Mesendoderm (in vitro differentiated cells): ENCODE measurements at regions not wholly inside any gene's neighbourhood (a gene's known extent, or its start where the extent isn't known, plus 50 kb on each side); places are given as distances from the start of the nearest gene placed in this dataset.

Source experiments
- DNase-seq: peaks from one replicate; pipeline ENCODE4 v3.0.0; 2013
- H2AK5ac ChIP-seq: 2 replicates; pipeline ENCODE4 v1.6.1; 2013; ENCODE audit warnings: low read length, inconsistent platforms
- H2BK120ac ChIP-seq: 2 replicates; pipeline ENCODE4 v1.6.1; 2013; ENCODE audit warnings: low read depth, mild to moderate bottlenecking, low read length, moderate library complexity, mixed read lengths
- H2BK15ac ChIP-seq: replicated peaks from 2 replicates; pipeline ENCODE4 v1.6.1; 2013; ENCODE audit warnings: low read depth, mild to moderate bottlenecking, moderate library complexity
- H2BK5ac ChIP-seq: 2 replicates; pipeline ENCODE4 v1.6.1; 2013; ENCODE audit warnings: low read length, inconsistent platforms
- H3K18ac ChIP-seq: 2 replicates; pipeline ENCODE4 v1.6.1; 2013; ENCODE audit warnings: mild to moderate bottlenecking, low read length, mixed read lengths
- H3K23ac ChIP-seq: one replicate; pipeline ENCODE4 v1.6.1; 2013; ENCODE audit warnings: low read length
- H3K27ac ChIP-seq: 2 replicates; pipeline ENCODE4 v1.5.1; 2013; ENCODE audit warnings: low read depth, mild to moderate bottlenecking, inconsistent platforms, low read length, moderate library complexity
- H3K27me3 ChIP-seq: 2 replicates; pipeline ENCODE4 v1.6.1; 2013; ENCODE audit warnings: low read length, control low read depth, mild to moderate bottlenecking, inconsistent platforms; ENCODE audit not compliant: insufficient read depth, poor library complexity
- H3K36me3 ChIP-seq: 2 replicates; pipeline ENCODE4 v1.6.1; 2013; ENCODE audit warnings: low read length, inconsistent platforms; ENCODE audit not compliant: control insufficient read depth, insufficient read depth
- H3K4ac ChIP-seq: one replicate; pipeline ENCODE4 v1.6.1; 2013; ENCODE audit warnings: low read depth, mild to moderate bottlenecking, low read length, moderate library complexity
- H3K4me1 ChIP-seq: 2 replicates; pipeline ENCODE4 v1.6.1; 2013; ENCODE audit warnings: low read depth, low read length, inconsistent platforms; ENCODE audit not compliant: control insufficient read depth
- H3K4me2 ChIP-seq: 2 replicates; pipeline ENCODE4 v1.6.1; 2013; ENCODE audit warnings: low read length
- H3K4me3 ChIP-seq: 2 replicates; pipeline ENCODE4 v1.5.1; 2013; ENCODE audit warnings: mild to moderate bottlenecking, low read length
- H3K56ac ChIP-seq: one replicate; pipeline ENCODE4 v1.6.1; 2013; ENCODE audit warnings: low read length
- H3K79me1 ChIP-seq: 2 replicates; pipeline ENCODE4 v1.6.1; 2013; ENCODE audit warnings: low read length, inconsistent platforms
- H3K79me2 ChIP-seq: 2 replicates; pipeline ENCODE4 v1.6.1; 2013; ENCODE audit warnings: mild to moderate bottlenecking, low read length; ENCODE audit not compliant: control insufficient read depth, insufficient read depth
- H3K9ac ChIP-seq: 2 replicates; pipeline ENCODE4 v1.6.1; 2013; ENCODE audit warnings: low read length, inconsistent platforms
- H4K5ac ChIP-seq: one replicate; pipeline ENCODE4 v1.6.1; 2013; ENCODE audit warnings: low read length
- H4K8ac ChIP-seq: one replicate; pipeline ENCODE4 v1.6.1; 2013; ENCODE audit warnings: low read depth, mild to moderate bottlenecking, control low read depth, low read length, moderate library complexity
- WGBS: extraction: QIAGEN DNeasy Blood & Tissue Kit; methylation state at CpG from one replicate; pipeline ENCODE4 v1.1.7; 2013; ENCODE audit warnings: low lambda C conversion rate, missing lambda C conversion rate; ENCODE audit not compliant: insufficient coverage; ENCODE audit errors: extremely low coverage; 5-methylcytosine and 5-hydroxymethylcytosine counted together

DNA sequence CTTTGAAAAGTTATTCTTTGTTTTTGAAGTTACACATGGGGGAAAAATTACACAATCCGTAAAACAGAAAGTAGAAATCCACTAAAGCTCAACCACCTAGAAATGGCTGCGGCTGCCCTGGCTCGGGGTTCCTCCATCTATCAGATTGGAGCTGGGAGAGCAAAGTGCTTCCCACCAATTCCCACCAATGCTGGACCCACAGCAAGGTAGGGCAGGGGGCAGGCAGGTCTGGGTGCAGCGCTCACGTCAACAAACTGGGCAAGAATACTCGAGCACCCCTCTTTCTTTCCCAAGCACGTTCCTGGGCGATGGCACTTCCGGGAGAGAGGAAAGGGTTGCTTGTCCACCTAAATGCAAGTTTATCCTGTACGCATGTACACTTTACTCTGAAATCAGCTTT is 217.6 kb downstream of the NDUFA10 start:
- Histone ChIP-seq H3K9ac (no peak overlapping the region), H3K23ac (no peak overlapping the region), H2BK120ac (no peak overlapping the region), H3K56ac (no peak overlapping the region), H2BK5ac (no peak overlapping the region), H4K8ac (no peak overlapping the region), H3K79me1 (no peaks in the 10 kb centered on the region), H3K4me1 (no peaks in the 10 kb centered on the region), H3K36me3 (no peaks in the 10 kb centered on the region), H2BK15ac (no peak overlapping the region), H3K4me3 (no peak overlapping the region), H3K4ac (no peak overlapping the region), H3K18ac (no peak overlapping the region), H2AK5ac (no peak overlapping the region), H3K27ac (no peak overlapping the region), H3K27me3 (no peaks in the 10 kb centered on the region), H3K79me2 (no peaks in the 10 kb centered on the region), H4K5ac (no peak overlapping the region), H3K4me2 (no peak overlapping the region)
- DNase-seq: no peak
- WGBS: no CpG with 5 or more reads among the region's 10 CpGs

DNA sequence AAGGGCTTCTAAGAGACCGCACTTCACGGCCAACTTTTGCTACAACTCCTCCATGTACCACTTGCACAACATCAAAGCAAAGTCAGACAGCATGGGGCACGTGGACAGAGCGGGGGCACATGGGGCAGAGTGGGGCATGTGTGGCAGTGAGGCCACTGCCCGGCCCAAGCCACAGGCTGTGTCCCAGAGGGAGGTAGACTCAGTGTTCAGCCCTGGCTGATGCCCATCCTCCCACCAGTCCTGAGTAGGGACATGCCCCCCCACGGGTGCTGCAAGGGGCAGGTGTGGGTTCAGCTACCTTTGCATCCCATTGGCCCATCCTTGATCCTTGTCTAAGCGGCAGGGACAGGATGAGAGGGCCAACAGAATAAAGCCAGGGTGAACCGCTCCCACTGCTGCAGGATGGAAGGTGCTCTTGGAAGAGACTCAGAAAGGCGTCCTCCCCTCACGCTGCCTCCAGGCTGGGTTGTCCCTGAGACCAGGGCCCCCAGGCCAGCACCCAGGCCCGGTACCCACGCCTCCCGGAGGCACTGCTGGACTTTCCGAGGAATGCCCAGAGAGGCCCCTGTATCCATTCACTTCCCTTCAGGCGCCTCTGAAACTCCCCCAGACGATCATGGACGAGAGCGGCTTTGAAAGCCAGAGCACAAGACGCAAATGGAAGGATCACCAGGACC is 218.2 kb downstream of the NDUFA10 start:
- H3K4me1 ChIP-seq: no peaks in the 10 kb centered on the region
- no CpG with 5 or more reads among the region's 19 CpGs for WGBS
- H3K4me2 ChIP-seq: no peak overlapping the region
- no peak overlapping the region for H3K27ac ChIP-seq
- H2BK15ac ChIP-seq: no peak overlapping the region
- no peaks in the 10 kb centered on the region for H3K36me3 ChIP-seq
- no peak overlapping the region for H3K56ac ChIP-seq
- no peak overlapping the region for H2AK5ac ChIP-seq
- H2BK120ac ChIP-seq: no peak overlapping the region
- H3K4me3 ChIP-seq: no peak overlapping the region
- H3K79me2 ChIP-seq: no peaks in the 10 kb centered on the region
- no peak overlapping the region for H3K9ac ChIP-seq
- no peaks in the 10 kb centered on the region for H3K79me1 ChIP-seq
- no peak for DNase-seq
- no peak overlapping the region for H3K18ac ChIP-seq
- H3K23ac ChIP-seq: no peak overlapping the region
- no peak overlapping the region for H3K4ac ChIP-seq
- no peak overlapping the region for H4K5ac ChIP-seq
- no peaks in the 10 kb centered on the region for H3K27me3 ChIP-seq
- no peak overlapping the region for H2BK5ac ChIP-seq
- H4K8ac ChIP-seq: no peak overlapping the region

DNA sequence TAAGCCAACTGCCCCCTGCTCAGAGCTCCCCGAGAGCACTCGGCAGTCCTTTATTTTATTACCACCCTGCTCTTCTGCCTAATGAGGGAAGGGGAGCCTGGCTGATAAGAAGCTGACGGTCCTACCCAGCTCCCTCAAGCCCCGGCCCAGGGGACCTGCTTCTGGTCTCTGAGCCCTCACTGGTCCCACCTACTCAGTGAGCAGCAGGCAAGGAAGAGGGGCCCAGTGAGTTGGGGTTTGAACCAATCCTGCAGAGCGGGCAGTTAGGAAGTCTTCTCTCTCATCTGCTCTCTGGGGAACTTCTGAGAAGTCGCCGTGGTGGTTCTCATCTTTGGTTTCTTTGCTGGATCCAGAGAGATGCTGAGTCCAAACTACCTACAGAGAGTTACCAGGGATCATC is 218.9 kb downstream of the NDUFA10 start:
- Histone ChIP-seq H3K18ac (no peak overlapping the region), H3K56ac (no peak overlapping the region), H2BK5ac (no peak overlapping the region), H2BK120ac (no peak overlapping the region), H2AK5ac (no peak overlapping the region), H4K5ac (no peak overlapping the region), H3K9ac (no peak overlapping the region), H3K36me3 (no peaks in the 10 kb centered on the region), H3K4me1 (no peaks in the 10 kb centered on the region), H3K79me1 (no peaks in the 10 kb centered on the region), H3K79me2 (no peaks in the 10 kb centered on the region), H4K8ac (no peak overlapping the region), H3K4me2 (no peak overlapping the region), H3K27me3 (no peaks in the 10 kb centered on the region), H3K4ac (no peak overlapping the region), H3K4me3 (no peak overlapping the region), H3K27ac (no peak overlapping the region), H2BK15ac (no peak overlapping the region), H3K23ac (no peak overlapping the region)
- no CpG with 5 or more reads among the region's 7 CpGs for WGBS
- no peak for DNase-seq

DNA sequence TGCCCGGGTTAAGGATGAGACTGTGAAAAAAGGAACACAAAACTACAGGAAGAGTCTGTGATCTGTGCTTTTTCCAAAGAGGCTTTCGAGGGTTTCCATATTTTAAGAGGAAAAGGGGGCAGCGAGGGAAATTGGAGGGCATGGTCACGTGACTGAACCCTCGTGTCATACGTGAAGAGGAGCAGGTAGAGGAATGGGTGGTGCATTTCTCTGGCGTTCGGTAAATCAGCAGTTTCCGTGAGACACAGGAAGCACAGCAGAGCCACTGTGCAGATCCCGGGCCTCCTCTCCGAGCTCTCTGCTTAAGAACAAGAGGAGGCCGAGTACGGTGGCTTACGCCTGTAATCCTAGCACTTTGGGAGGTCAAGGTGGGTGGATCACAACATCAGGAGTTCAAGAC is 219.7 kb downstream of the NDUFA10 start:
- no peak overlapping the region for H3K4me2 ChIP-seq
- no peak overlapping the region for H3K9ac ChIP-seq
- no CpG with 5 or more reads among the region's 14 CpGs for WGBS
- no peak overlapping the region for H3K18ac ChIP-seq
- no peak overlapping the region for H4K5ac ChIP-seq
- no peak overlapping the region for H2BK120ac ChIP-seq
- H2BK15ac ChIP-seq: no peak overlapping the region
- no peak overlapping the region for H3K23ac ChIP-seq
- H3K79me1 ChIP-seq: no peaks in the 10 kb centered on the region
- H3K27me3 ChIP-seq: no peaks in the 10 kb centered on the region
- H3K79me2 ChIP-seq: no peaks in the 10 kb centered on the region
- H3K56ac ChIP-seq: no peak overlapping the region
- no peak overlapping the region for H3K4ac ChIP-seq
- H4K8ac ChIP-seq: no peak overlapping the region
- H3K4me3 ChIP-seq: no peak overlapping the region
- H3K36me3 ChIP-seq: no peaks in the 10 kb centered on the region
- no peak overlapping the region for H2AK5ac ChIP-seq
- no peak for DNase-seq
- no peak overlapping the region for H2BK5ac ChIP-seq
- no peaks in the 10 kb centered on the region for H3K4me1 ChIP-seq
- H3K27ac ChIP-seq: no peak overlapping the region

DNA sequence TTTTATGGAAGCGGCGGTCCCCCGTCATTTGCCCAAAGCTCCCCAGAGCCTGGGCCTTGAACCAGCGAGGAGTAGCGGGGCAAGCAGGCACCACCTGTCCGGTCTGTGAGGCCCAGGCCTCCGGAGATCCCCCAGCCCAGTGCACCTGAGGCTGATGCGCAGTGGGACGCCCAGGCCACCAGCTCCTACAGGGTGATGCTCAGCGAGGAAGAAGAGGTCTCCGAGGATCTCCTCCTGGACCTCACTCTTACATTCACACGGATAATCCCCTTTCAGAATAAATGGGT is 220.2 kb downstream of the NDUFA10 start:
- H3K79me2 ChIP-seq: no peaks in the 10 kb centered on the region
- no peak overlapping the region for H2BK5ac ChIP-seq
- H4K5ac ChIP-seq: no peak overlapping the region
- no peak overlapping the region for H2AK5ac ChIP-seq
- no peaks in the 10 kb centered on the region for H3K27me3 ChIP-seq
- H3K9ac ChIP-seq: no peak overlapping the region
- no peak overlapping the region for H2BK120ac ChIP-seq
- H2BK15ac ChIP-seq: no peak overlapping the region
- H3K23ac ChIP-seq: no peak overlapping the region
- H3K18ac ChIP-seq: no peak overlapping the region
- no peak overlapping the region for H3K4ac ChIP-seq
- H3K4me3 ChIP-seq: no peak overlapping the region
- no peak overlapping the region for H3K56ac ChIP-seq
- no peak for DNase-seq
- no peak overlapping the region for H4K8ac ChIP-seq
- no CpG with 5 or more reads among the region's 12 CpGs for WGBS
- H3K4me1 ChIP-seq: no peaks in the 10 kb centered on the region
- H3K27ac ChIP-seq: no peak overlapping the region
- no peak overlapping the region for H3K4me2 ChIP-seq
- H3K79me1 ChIP-seq: no peaks in the 10 kb centered on the region
- no peaks in the 10 kb centered on the region for H3K36me3 ChIP-seq
